Upper lobe of right lung (tissue), 1 donor: ENCODE measurements at regions not wholly inside any gene's neighbourhood (a gene's known extent, or its start where the extent isn't known, plus 50 kb on each side); places are given as distances from the start of the nearest gene placed in this dataset.

Experiments
- ATAC-seq: fragments of 200-7000 bp; cut with Tn5 transposase; one replicate; pipeline ENCODE4 v1.9.1; 2020; ENCODE audit warnings: mild to moderate bottlenecking, moderate library complexity
- DNase-seq: peaks from one replicate; pipeline ENCODE4 v3.0.0-alpha.2; 2020
- H3K27ac ChIP-seq: fragments of 200-600 bp; one replicate; pipeline ENCODE4 v1.8.0; 2022
- H3K27me3 ChIP-seq: fragments of 200-600 bp; one replicate; pipeline ENCODE4 v1.8.0; 2022; ENCODE audit warnings: mild to moderate bottlenecking
- H3K36me3 ChIP-seq: fragments of 200-600 bp; one replicate; pipeline ENCODE4 v1.8.0; 2022
- H3K4me1 ChIP-seq: fragments of 200-600 bp; one replicate; pipeline ENCODE4 v1.8.0; 2022
- H3K4me3 ChIP-seq: fragments of 200-600 bp; one replicate; pipeline ENCODE4 v1.8.0; 2022; ENCODE audit warnings: mild to moderate bottlenecking
- H3K9me3 ChIP-seq: fragments of 200-600 bp; one replicate; pipeline ENCODE4 v1.8.0; 2022
- CTCF ChIP-seq: fragments of 200-600 bp; IDR thresholded peaks from one replicate; pipeline ENCODE4 v1.8.0; 2022; ENCODE audit warnings: antibody characterized with exemption
- intact Hi-C: fragments of 100-400 bp; cut with DNase I; formaldehyde crosslinking; loops from one replicate; pipeline ENCODE4 v1.11.0; 2022
- donor health status: DM: no; HTN: yes; CAD: no; lungs with severe emphysema.

DNA sequence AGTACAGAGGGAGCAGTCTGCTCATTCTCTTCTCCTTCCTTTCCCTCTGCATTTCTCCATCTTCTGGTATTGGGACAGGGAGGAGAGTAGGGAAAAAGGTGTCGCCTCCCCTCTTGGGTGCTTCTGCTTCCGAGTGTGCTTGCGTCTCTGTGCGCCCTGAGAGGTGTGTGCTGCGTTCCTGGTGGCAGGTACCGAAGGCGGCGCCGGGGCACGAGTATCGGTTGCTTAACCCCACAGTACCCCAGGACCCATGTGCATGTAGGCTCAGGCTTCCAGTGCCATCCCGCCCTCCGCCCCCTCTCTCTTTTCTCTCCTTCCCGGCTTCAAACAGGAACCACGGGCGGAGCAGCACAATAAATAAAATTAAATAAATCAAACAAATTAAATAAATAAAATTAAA is 169.3 kb upstream of the GLI3 start:
- ATAC-seq, result no peak
- Histone ChIP-seq H3K27ac (no peak overlapping the region), H3K9me3 (no peaks in the 10 kb centered on the region), H3K4me3 (no peak overlapping the region), H3K27me3 (no peaks in the 10 kb centered on the region), H3K4me1 (no peaks in the 10 kb centered on the region), H3K36me3 (no peaks in the 10 kb centered on the region)
- no peak for TF ChIP-seq CTCF
- no peak for DNase-seq
- intact Hi-C loops, result no loop called here

GRCh38 chr7:42405782-42406181 is 168.8 kb upstream of the GLI3 start:
- H3K4me1 ChIP-seq, result no peaks in the 10 kb centered on the region
- no peaks in the 10 kb centered on the region for H3K36me3 ChIP-seq
- H3K4me3 ChIP-seq, result no peak overlapping the region
- ATAC-seq (no peak), DNase-seq (no peak)
- no peaks in the 10 kb centered on the region for H3K27me3 ChIP-seq
- no peaks in the 10 kb centered on the region for H3K9me3 ChIP-seq
- H3K27ac ChIP-seq, result no peak overlapping the region
- TF ChIP-seq CTCF, result no peak
- intact Hi-C loops, result no loop called here

DNA sequence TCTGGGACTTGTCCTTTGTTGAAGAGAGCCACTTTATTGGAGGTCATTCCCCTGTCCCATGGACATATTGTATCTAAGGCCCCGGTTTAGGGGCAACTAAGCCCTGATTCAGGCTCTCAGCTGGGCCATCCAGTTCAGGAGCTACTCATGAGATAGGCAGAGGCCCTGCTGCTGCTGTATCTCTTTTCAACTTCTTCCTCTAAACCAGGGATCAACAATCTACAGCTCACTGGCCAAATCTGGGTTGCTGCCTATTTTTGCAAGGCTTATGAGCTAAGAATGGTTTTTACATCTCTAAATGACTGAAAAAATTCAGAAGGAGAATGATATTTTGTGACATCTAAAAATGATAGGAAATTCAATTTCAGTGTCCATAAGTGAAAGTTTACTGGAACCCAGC is 166.8 kb upstream of the GLI3 start:
- TF ChIP-seq CTCF, result no peak
- Histone ChIP-seq H3K36me3 (no peaks in the 10 kb centered on the region), H3K9me3 (no peaks in the 10 kb centered on the region), H3K27me3 (no peaks in the 10 kb centered on the region), H3K4me3 (no peak overlapping the region), H3K27ac (no peak overlapping the region), H3K4me1 (no peaks in the 10 kb centered on the region)
- intact Hi-C loops, result no loop called here
- DNase-seq, result no peak
- ATAC-seq, result no peak

DNA sequence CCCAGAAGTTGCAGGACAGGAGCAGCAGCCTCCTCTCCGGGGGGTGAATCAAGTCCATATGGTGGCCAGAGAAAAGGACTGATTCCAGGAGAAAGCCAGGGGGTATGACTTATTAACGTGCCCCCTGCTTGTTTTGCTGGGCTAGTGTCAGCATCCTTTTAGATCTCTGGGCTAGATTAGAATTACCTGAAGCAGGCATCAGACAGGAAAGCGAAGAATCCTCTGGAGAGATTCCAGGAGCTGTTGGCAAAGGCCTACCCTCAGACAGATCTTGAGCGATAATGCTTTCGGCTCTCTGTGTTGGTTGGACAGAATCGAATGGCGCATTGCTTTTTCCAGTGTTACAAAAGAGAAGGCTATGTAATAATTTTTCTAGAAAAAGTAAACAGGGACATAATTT is 164.0 kb upstream of the GLI3 start:
- DNase-seq (no peak), ATAC-seq (no peak)
- H3K4me1 ChIP-seq, result no peaks in the 10 kb centered on the region
- no peak for TF ChIP-seq CTCF
- H3K4me3 ChIP-seq, result no peak overlapping the region
- intact Hi-C loops, result no loop called here
- H3K27ac ChIP-seq, result no peak overlapping the region
- no peaks in the 10 kb centered on the region for H3K9me3 ChIP-seq
- H3K36me3 ChIP-seq, result no peaks in the 10 kb centered on the region
- H3K27me3 ChIP-seq, result no peaks in the 10 kb centered on the region

- DNase-seq (no peak), ATAC-seq (no peak)
- H3K36me3 ChIP-seq, result no peaks in the 10 kb centered on the region
- H3K9me3 ChIP-seq, result no peaks in the 10 kb centered on the region
- H3K27me3 ChIP-seq, result no peaks in the 10 kb centered on the region
- no peaks in the 10 kb centered on the region for H3K4me1 ChIP-seq
- TF ChIP-seq CTCF, result no peak
- intact Hi-C loops, result no loop called here
- H3K27ac ChIP-seq, result no peak overlapping the region
- no peak overlapping the region for H3K4me3 ChIP-seq
Measured at GRCh38 chr7:42400211-42400772, 163.3 kb upstream of the GLI3 start.

DNA sequence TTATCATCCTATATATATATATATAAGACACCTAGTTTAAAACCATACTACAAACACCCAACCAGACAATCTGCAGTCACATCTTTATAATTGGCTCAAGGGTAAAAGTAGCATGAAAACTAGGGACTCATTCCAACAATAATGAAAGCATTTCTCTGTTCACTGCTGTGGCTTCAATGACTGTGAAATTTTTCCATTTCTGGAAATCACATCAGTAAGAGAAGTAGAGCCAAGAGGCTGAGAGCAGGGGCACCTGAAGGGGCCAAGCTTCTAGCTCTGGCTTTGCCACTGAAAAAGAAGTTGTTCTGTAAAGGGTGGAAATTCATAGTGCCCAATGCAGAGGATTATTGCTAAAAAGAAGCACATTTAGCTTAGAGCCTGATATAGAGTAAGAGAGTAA is 158.6 kb upstream of the GLI3 start:
- no peak for TF ChIP-seq CTCF
- Histone ChIP-seq H3K27ac (no peak overlapping the region), H3K9me3 (no peaks in the 10 kb centered on the region), H3K36me3 (no peaks in the 10 kb centered on the region), H3K27me3 (no peaks in the 10 kb centered on the region), H3K4me1 (no peaks in the 10 kb centered on the region), H3K4me3 (no peak overlapping the region)
- no peak for ATAC-seq
- intact Hi-C loops, result no loop called here
- no peak for DNase-seq
